GM21515 (cell line): ENCODE measurements at regions not wholly inside any gene's neighbourhood (a gene's known extent, or its start where the extent isn't known, plus 50 kb on each side); places are given as distances from the start of the nearest gene placed in this dataset.

Experiments used
- ATAC-seq: cut with Tn5 transposase; IDR thresholded peaks from one replicate; pipeline ENCODE4 v1.9.1; 2021; ENCODE audit not compliant: unreplicated experiment

- ATAC-seq: no peak
Measured at GRCh38 chr22:48579043-48579927, 1248.4 kb downstream of the BRD1 start.

GRCh38 chr22:48578138-48579042, 1249.3 kb downstream of the BRD1 start:
- ATAC-seq: no peak

GRCh38 chr22:48577691-48578090, 1250.0 kb downstream of the BRD1 start:
- no peak for ATAC-seq

- ATAC-seq: no peak
Measured at GRCh38 chr22:48577014-48577690, 1250.5 kb downstream of the BRD1 start.

GRCh38 chr22:48576333-48577013, 1251.2 kb downstream of the BRD1 start:
- ATAC-seq: no peak

- no peak for ATAC-seq
Measured at GRCh38 chr22:48575618-48576332, 1251.9 kb downstream of the BRD1 start.

- ATAC-seq: no peak
Measured at GRCh38 chr22:48574776-48575617, 1252.7 kb downstream of the BRD1 start.

- ATAC-seq: no peak
Measured at GRCh38 chr22:48573766-48574165, 1253.9 kb downstream of the BRD1 start.

- no peak for ATAC-seq
Measured at GRCh38 chr22:48572951-48573350, 1254.7 kb downstream of the BRD1 start.

- ATAC-seq: no peak
Measured at GRCh38 chr22:48570912-48571311, 1256.8 kb downstream of the BRD1 start.

GRCh38 chr22:48569476-48570233, 1258.0 kb downstream of the BRD1 start:
- ATAC-seq: no peak

GRCh38 chr22:48568736-48569330, 1258.8 kb downstream of the BRD1 start:
- no peak for ATAC-seq

GRCh38 chr22:48567213-48567975, 1260.3 kb downstream of the BRD1 start:
- ATAC-seq: no peak

GRCh38 chr22:48566741-48567140, 1260.9 kb downstream of the BRD1 start:
- no peak for ATAC-seq

GRCh38 chr22:48565901-48566501, 1261.7 kb downstream of the BRD1 start:
- ATAC-seq: no peak

- no peak for ATAC-seq
Measured at GRCh38 chr22:48564995-48565394, 1262.7 kb downstream of the BRD1 start.

- no peak for ATAC-seq
Measured at GRCh38 chr22:48563966-48564330, 1263.7 kb downstream of the BRD1 start.
